PC-9 (cell line): ENCODE measurements at regions not wholly inside any gene's neighbourhood (a gene's known extent, or its start where the extent isn't known, plus 50 kb on each side); places are given as distances from the start of the nearest gene placed in this dataset.

Experiments used
- BruUV-seq: library from RNA; stranded (reverse); fragments of 400-500 nt; replicated peaks from 2 replicates; lab custom pipeline; 2021; lab: Mats Ljungman, UMichigan
- CTCF ChIA-PET: fragments of 300-600 bp; sonication (Branson Sonifier 250); formaldehyde crosslinking; loops from one replicate; lab custom pipeline; 2022; ENCODE audit warnings: antibody characterized with exemption; lab: Charles Lee
- POLR2A ChIA-PET: fragments of 300-600 bp; sonication (Branson Sonifier 250); formaldehyde crosslinking; loops from one replicate; lab custom pipeline; 2022; ENCODE audit warnings: antibody characterized with exemption; ENCODE audit not compliant: unreplicated experiment; lab: Charles Lee
- DNase-seq, 2 experiments: peaks; one replicate each; pipeline versions ENCODE4 v3.0.0 to v3.0.0-alpha.2; 2015 to 2022; ENCODE audit warnings: mixed read lengths in 1 of 2
- H2AFZ ChIP-seq: fragments of 200-600 bp; sonication (generic); 2 replicates; pipeline ENCODE4 v1.8.1; 2017; ENCODE audit warnings: antibody characterized with exemption
- H3F3A ChIP-seq: fragments of 200-600 bp; sonication (generic); 2 replicates; pipeline ENCODE4 v1.8.1; 2017; ENCODE audit warnings: antibody characterized with exemption, mild to moderate bottlenecking, low read depth; ENCODE audit not compliant: insufficient read depth
- H3K27ac ChIP-seq: fragments of 200-600 bp; sonication (generic); 2 replicates; pipeline ENCODE4 v1.6.1; 2016; ENCODE audit warnings: mixed run types
- H3K27me3 ChIP-seq: fragments of 200-600 bp; sonication (generic); 2 replicates; pipeline ENCODE4 v1.6.1; 2016; ENCODE audit warnings: low read depth, mixed run types; ENCODE audit not compliant: insufficient read depth
- H3K36me3 ChIP-seq: fragments of 200-600 bp; sonication (generic); 2 replicates; pipeline ENCODE4 v1.6.1; 2016; ENCODE audit warnings: low read depth, mixed run types
- H3K4me1 ChIP-seq: fragments of 200-600 bp; sonication (generic); replicated peaks from 2 replicates; pipeline ENCODE4 v1.6.1; 2016; ENCODE audit warnings: mixed run types; ENCODE audit not compliant: insufficient read depth
- H3K4me2 ChIP-seq: fragments of 200-600 bp; sonication (generic); 2 replicates; pipeline ENCODE4 v1.6.1; 2017; ENCODE audit warnings: mixed run types
- H3K4me3 ChIP-seq: fragments of 200-600 bp; sonication (generic); 2 replicates; pipeline ENCODE4 v1.6.1; 2016; ENCODE audit warnings: mixed run types
- H3K79me2 ChIP-seq: fragments of 200-600 bp; sonication (generic); 2 replicates; pipeline ENCODE4 v1.6.1; 2017; ENCODE audit warnings: low read depth, mixed run types
- H3K9me2 ChIP-seq: fragments of 200-600 bp; sonication (generic); 2 replicates; pipeline ENCODE4 v1.8.1; 2017; ENCODE audit warnings: mild to moderate bottlenecking; ENCODE audit not compliant: insufficient read depth
- H3K9me3 ChIP-seq: fragments of 200-600 bp; sonication (generic); 2 replicates; pipeline ENCODE4 v1.8.1; 2016; ENCODE audit warnings: low read depth; ENCODE audit not compliant: insufficient read depth
- H4K20me1 ChIP-seq: fragments of 200-600 bp; sonication (generic); 2 replicates; pipeline ENCODE4 v1.8.1; 2017; ENCODE audit not compliant: insufficient read depth
- CTCF ChIP-seq: fragments of 200-600 bp; sonication (generic); conservative IDR thresholded peaks from 2 replicates; pipeline ENCODE4 v1.6.1; 2017; ENCODE audit warnings: mixed run types, antibody characterized with exemption, mild to moderate bottlenecking, moderate library complexity
- EZH2 ChIP-seq: fragments of 200-600 bp; sonication (generic); IDR thresholded peaks from 2 replicates; pipeline ENCODE4 v1.8.0; 2017; ENCODE audit warnings: antibody characterized with exemption, low read depth
- intact Hi-C: fragments of 100-400 bp; cut with micrococcal nuclease; formaldehyde crosslinking; loops from one replicate; pipeline ENCODE4 v1.10.0; 2022; ENCODE audit not compliant: unreplicated experiment

DNA sequence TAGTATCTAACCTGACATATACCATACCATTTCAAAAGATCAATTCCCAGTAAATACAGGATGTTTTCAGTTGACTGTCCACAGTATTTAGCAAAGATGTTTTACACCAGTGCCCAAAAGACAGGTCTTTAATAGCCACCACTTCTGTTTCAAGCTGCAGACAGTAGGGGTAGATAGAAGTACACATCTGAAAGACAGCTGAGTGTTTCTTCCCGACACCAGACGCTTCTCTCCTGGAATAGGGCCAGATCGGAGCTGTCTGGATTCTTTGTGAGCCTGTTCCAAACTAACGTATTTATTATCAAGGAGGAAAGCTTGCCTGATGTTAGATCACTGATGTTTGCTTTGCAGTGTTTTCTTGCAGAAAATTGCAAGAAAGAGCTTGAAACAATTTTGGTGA, 136.1 kb upstream of the RBMS3 start:
- DNase-seq: no peak
- H3K4me2 ChIP-seq: no peak overlapping the region
- no peak overlapping the region for H3K27ac ChIP-seq
- no peaks in the 10 kb centered on the region for H4K20me1 ChIP-seq
- no peaks in the 10 kb centered on the region for H3K9me2 ChIP-seq
- no peaks in the 10 kb centered on the region for H3K79me2 ChIP-seq
- H3K4me1 ChIP-seq: no peaks in the 10 kb centered on the region
- TF ChIP-seq EZH2 (no peak), CTCF (no peak)
- no peaks in the 10 kb centered on the region for H3K9me3 ChIP-seq
- CTCF ChIA-PET: no interaction called here
- no peaks in the 10 kb centered on the region for H3K36me3 ChIP-seq
- intact Hi-C loops: no loop called here
- H2AFZ ChIP-seq: no peak overlapping the region
- POLR2A ChIA-PET: no interaction called here
- H3K4me3 ChIP-seq: no peak overlapping the region
- no peaks in the 10 kb centered on the region for H3K27me3 ChIP-seq
- no TSS peak for BruUV-seq
- H3F3A ChIP-seq: no peaks in the 10 kb centered on the region

GRCh38 chr3:29145360-29145759, 135.5 kb upstream of the RBMS3 start:
- no peak for TF ChIP-seq EZH2
- no peak for TF ChIP-seq CTCF
- Histone ChIP-seq H3K79me2 (no peaks in the 10 kb centered on the region), H3K4me3 (no peak overlapping the region), H3K4me2 (no peak overlapping the region), H3K9me2 (no peaks in the 10 kb centered on the region), H2AFZ (no peak overlapping the region), H3F3A (no peaks in the 10 kb centered on the region), H3K27me3 (no peaks in the 10 kb centered on the region), H3K4me1 (no peaks in the 10 kb centered on the region), H4K20me1 (no peaks in the 10 kb centered on the region), H3K36me3 (no peaks in the 10 kb centered on the region), H3K9me3 (no peaks in the 10 kb centered on the region), H3K27ac (no peak overlapping the region)
- DNase-seq: no peak
- BruUV-seq: no TSS peak
- intact Hi-C loops: no loop called here
- ChIA-PET CTCF (no interaction called here), POLR2A (no interaction called here)

- CTCF ChIA-PET: no interaction called here
- Histone ChIP-seq H3K27ac (no peak overlapping the region), H3K79me2 (no peaks in the 10 kb centered on the region), H3K4me3 (no peak overlapping the region), H3K9me2 (no peaks in the 10 kb centered on the region), H3F3A (no peaks in the 10 kb centered on the region), H3K4me2 (no peak overlapping the region), H3K36me3 (no peaks in the 10 kb centered on the region), H2AFZ (no peak overlapping the region), H3K27me3 (no peaks in the 10 kb centered on the region), H3K9me3 (no peaks in the 10 kb centered on the region), H3K4me1 (no peaks in the 10 kb centered on the region), H4K20me1 (no peaks in the 10 kb centered on the region)
- POLR2A ChIA-PET: no interaction called here
- no peak for DNase-seq
- BruUV-seq: no TSS peak
- intact Hi-C loops: no loop called here
- TF ChIP-seq CTCF (no peak), EZH2 (no peak)
Observed at GRCh38 chr3:29152379-29152778, 128.5 kb upstream of the RBMS3 start.
